Endothelial cell of umbilical vein (primary cell): ENCODE measurements at regions not wholly inside any gene's neighbourhood (a gene's known extent, or its start where the extent isn't known, plus 50 kb on each side); places are given as distances from the start of the nearest gene placed in this dataset.

Experiments
- BruUV-seq: library from RNA; stranded (reverse); fragments of 400-500 nt; replicated peaks from 2 replicates; lab custom pipeline; 2021; lab: Mats Ljungman, UMichigan
- CTCF ChIA-PET: fragments of 300-600, 350-600 bp; sonication (Branson Sonifier 250); formaldehyde crosslinking; loops from one replicate; lab custom pipeline; 2021; ENCODE audit warnings: antibody characterized with exemption, inconsistent platforms; lab: Charles Lee
- POLR2A ChIA-PET: fragments of 300-600, 350-600 bp; sonication (Branson Sonifier 250); formaldehyde crosslinking; loops from one replicate; lab custom pipeline; 2021; ENCODE audit warnings: antibody characterized with exemption, inconsistent platforms; lab: Charles Lee
- DNase-seq: peaks from one replicate; pipeline ENCODE4 v3.0.0-alpha.2; 2011; ENCODE audit warnings: low read depth, low spot score
- FAIRE-seq: peaks from 2 replicates; lab custom pipeline; 2011; peaks lifted over from hg19 to GRCh38; lab: Jason Lieb, UNC
- H2AFZ ChIP-seq: 2 replicates; pipeline ENCODE4 v1.6.0; 2012; ENCODE audit warnings: low read depth, low read length, control low read depth, inconsistent platforms
- H3K27ac ChIP-seq: 2 replicates; pipeline ENCODE4 v1.5.1; 2011; ENCODE audit warnings: low read depth, mild to moderate bottlenecking, control low read depth, low read length, moderate library complexity; ENCODE audit not compliant: insufficient read depth
- H3K27me3 ChIP-seq, 2 experiments: 2 replicates each; pipeline versions ENCODE4 v1.6.0 to v1.6.1; 2011; ENCODE audit warnings: low read length in 2 of 2, mixed read lengths in 1 of 2; ENCODE audit not compliant: control insufficient read depth in 2 of 2, insufficient read depth in 2 of 2
- H3K36me3 ChIP-seq, 2 experiments: 2 replicates in 1 of 2; 3 replicates in 1 of 2; pipeline ENCODE4 v1.5.1; 2011; ENCODE audit warnings: low read length in 2 of 2, mild to moderate bottlenecking in 1 of 2, moderate library complexity in 1 of 2; ENCODE audit not compliant: control insufficient read depth in 2 of 2, insufficient read depth in 2 of 2; ENCODE audit errors: extremely low read depth in 1 of 2
- H3K4me1 ChIP-seq: 3 replicates; pipeline ENCODE4 v1.5.1; 2011; ENCODE audit warnings: mild to moderate bottlenecking, low read length; ENCODE audit not compliant: control insufficient read depth, insufficient read depth; ENCODE audit errors: extremely low read depth
- H3K4me2 ChIP-seq: 2 replicates; pipeline ENCODE4 v1.6.1; 2011; ENCODE audit warnings: low read length, control low read depth, mixed read lengths; ENCODE audit not compliant: insufficient read depth
- H3K4me3 ChIP-seq, 3 experiments: fragments of 200-600 bp in 1 of 3; sonication (generic), shearing (Covaris generic) in 1 of 3; replicated peaks in 1 of 3; 2 replicates each; pipeline ENCODE4 v1.5.1; 2011 to 2016; ENCODE audit warnings: control low read depth in 3 of 3, low read length in 3 of 3, mild to moderate bottlenecking in 2 of 3, inconsistent platforms in 1 of 3, low read depth in 1 of 3, moderate library complexity in 1 of 3; ENCODE audit not compliant: insufficient read depth in 1 of 3
- H3K79me2 ChIP-seq: 2 replicates; pipeline ENCODE4 v1.6.0; 2012; ENCODE audit warnings: low read length, inconsistent platforms; ENCODE audit not compliant: control insufficient read depth, insufficient read depth
- H3K9ac ChIP-seq: replicated peaks from 2 replicates; pipeline ENCODE3; 2011; ENCODE audit warnings: low read length, control low read depth; ENCODE audit not compliant: insufficient read depth; ENCODE audit errors: extremely low read depth
- H3K9me1 ChIP-seq: replicated peaks from 3 replicates; pipeline ENCODE4 v1.6.0; 2011; ENCODE audit warnings: mild to moderate bottlenecking, low read length; ENCODE audit not compliant: control insufficient read depth, insufficient read depth; ENCODE audit errors: extremely low read depth
- H3K9me3 ChIP-seq: replicated peaks from 2 replicates; pipeline ENCODE4 v1.5.1; 2012; ENCODE audit warnings: low read length, inconsistent platforms; ENCODE audit not compliant: control insufficient read depth, insufficient read depth
- H4K20me1 ChIP-seq: replicated peaks from 2 replicates; pipeline ENCODE3; 2011; ENCODE audit warnings: mild to moderate bottlenecking, low read length; ENCODE audit not compliant: control insufficient read depth, insufficient read depth; ENCODE audit errors: extremely low read depth
- CTCF ChIP-seq, 2 donors: IDR thresholded peaks; 1 replicate in 1 of 2; 2 replicates in 1 of 2; pipeline ENCODE4 v1.5.1; 2011; ENCODE audit warnings: low read length in 2 of 2, mild to moderate bottlenecking in 2 of 2, moderate library complexity in 2 of 2, control low read depth in 1 of 2, inconsistent platforms in 1 of 2, low read depth in 1 of 2; ENCODE audit not compliant: insufficient read depth in 1 of 2; ENCODE audit errors: extremely low read depth in 1 of 2
- EZH2 ChIP-seq: IDR thresholded peaks from 2 replicates; pipeline ENCODE4 v1.6.1; 2012; ENCODE audit warnings: borderline replicate concordance, low read depth, mild to moderate bottlenecking, moderate library complexity, low read length, inconsistent platforms; ENCODE audit not compliant: severe bottlenecking
- FOS ChIP-seq: IDR thresholded peaks from 2 replicates; pipeline ENCODE4 v1.6.1; 2011; ENCODE audit warnings: mild to moderate bottlenecking, low read length, moderate library complexity, borderline replicate concordance; ENCODE audit not compliant: insufficient read depth
- GATA2 ChIP-seq: IDR thresholded peaks from 2 replicates; pipeline ENCODE4 v1.7.0; 2011; ENCODE audit warnings: low read depth, mild to moderate bottlenecking, moderate library complexity, mixed read lengths, low read length; ENCODE audit not compliant: insufficient read length, insufficient read depth
- JUN ChIP-seq: IDR thresholded peaks from 2 replicates; pipeline ENCODE4 v1.6.1; 2011; ENCODE audit warnings: borderline replicate concordance, low read depth; ENCODE audit not compliant: insufficient read length, insufficient read depth
- MAX ChIP-seq: IDR thresholded peaks from 2 replicates; pipeline ENCODE4 v1.6.1; 2011; ENCODE audit not compliant: insufficient read depth, insufficient read length
- MYC ChIP-seq: IDR thresholded peaks from one replicate; pipeline ENCODE4 v1.6.1; 2011; ENCODE audit warnings: mild to moderate bottlenecking, low read depth, low read length
- POLR2A ChIP-seq: IDR thresholded peaks from 2 replicates; pipeline ENCODE4 v1.6.1; 2012; ENCODE audit warnings: low read depth, mild to moderate bottlenecking, control low read depth, low read length
- POLR2AphosphoS5 ChIP-seq: IDR thresholded peaks from 2 replicates; pipeline ENCODE4 v1.6.1; 2012; ENCODE audit warnings: low read depth, mild to moderate bottlenecking, control low read depth, low read length, moderate library complexity; ENCODE audit not compliant: insufficient read depth
- dilution Hi-C: fragments of 300-500 bp; cut with MboI; formaldehyde crosslinking; loops from one replicate; pipeline ENCODE4 v1.15.0; 2019; ENCODE audit warnings: low sequenced_read_pairs; ENCODE audit not compliant: extremely low pct_ligation_motif_present
- intact Hi-C: fragments of 100-400 bp; cut with micrococcal nuclease; formaldehyde crosslinking; loops from one replicate; pipeline ENCODE4 v1.10.0; 2022

- no peaks in the 10 kb centered on the region for H3K79me2 ChIP-seq
- CTCF ChIA-PET: no interaction called here
- H3K27me3 ChIP-seq: no peaks in the 10 kb centered on the region
- H3K4me1 ChIP-seq: no peaks in the 10 kb centered on the region
- POLR2A ChIA-PET: no interaction called here
- no peaks in the 10 kb centered on the region for H3K9me1 ChIP-seq
- no peak overlapping the region for H3K4me3 ChIP-seq
- intact Hi-C loops: no loop called here
- no peak overlapping the region for H3K9ac ChIP-seq
- no peaks in the 10 kb centered on the region for H3K9me3 ChIP-seq
- dilution Hi-C loops: no loop called here
- H4K20me1 ChIP-seq: no peaks in the 10 kb centered on the region
- H2AFZ ChIP-seq: no peak overlapping the region
- BruUV-seq: no TSS peak
- no peak for TF ChIP-seq GATA2
- no peak for TF ChIP-seq MYC
- TF ChIP-seq EZH2: no peak
- no peak for TF ChIP-seq POLR2A
- TF ChIP-seq CTCF (IDR thresholded peaks at IDR 0.05; ENCODE audit: extremely low read depth in 1 of 2, insufficient read depth in 1 of 2, low read depth in 1 of 2, low read length in 2 of 2): no peak
- TF ChIP-seq FOS: no peak
- no peak for TF ChIP-seq MAX
- no peak for TF ChIP-seq JUN
- no peak for TF ChIP-seq POLR2AphosphoS5
- H3K27ac ChIP-seq: no peak overlapping the region
- H3K36me3 ChIP-seq: no peaks in the 10 kb centered on the region
- H3K4me2 ChIP-seq: no peak overlapping the region
- FAIRE-seq (no peak), DNase-seq (no peak)
These were observed 307.1 kb upstream of the RRP15 start for GRCh38 chr1:217977943-217978342.
